HepG2 (cell line): ENCODE measurements at regions not wholly inside any gene's neighbourhood (a gene's known extent, or its start where the extent isn't known, plus 50 kb on each side); places are given as distances from the start of the nearest gene placed in this dataset.

ENCODE experiments used
- ATAC-seq: fragments of 200-7000 bp; cut with Tn5 transposase; 3 replicates; pipeline ENCODE4 v1.9.1; 2020; ENCODE audit warnings: mild to moderate bottlenecking, moderate library complexity
- BruUV-seq: library from RNA; stranded (reverse); fragments of 400-500 nt; replicated peaks from 2 replicates; lab custom pipeline; 2021; lab: Mats Ljungman, UMichigan
- CTCF ChIA-PET: fragments of 300-600 bp; formaldehyde crosslinking; extraction: SDS; loops from one replicate; lab custom pipeline; 2021; ENCODE audit warnings: low total read pairs, inconsistent platforms, low intra/inter-chr PET ratio; lab: Yijun Ruan, JAX
- POLR2A ChIA-PET: fragments of 350-600 bp; sonication (Branson Sonifier 250); formaldehyde crosslinking; loops from one replicate; lab custom pipeline; 2020; ENCODE audit warnings: antibody characterized with exemption, inconsistent platforms; lab: Yijun Ruan, JAX
- DNase-seq: peaks from one replicate; pipeline ENCODE4 v3.0.0-alpha.2; 2015; ENCODE audit warnings: low spot score
- FAIRE-seq: peaks from 3 replicates; lab custom pipeline; 2011; peaks lifted over from hg19 to GRCh38; lab: Jason Lieb, UNC
- H2AFZ ChIP-seq: one replicate; pipeline ENCODE4 v1.6.1; 2011; ENCODE audit warnings: low read length, inconsistent platforms
- H3K27ac ChIP-seq: fragments of 300-600 bp; 3 replicates; pipeline ENCODE4 v1.8.0; 2011; ENCODE audit warnings: mixed run types, mild to moderate bottlenecking, mixed read lengths, low read length, inconsistent platforms; ENCODE audit not compliant: insufficient read depth; ENCODE audit errors: extremely low read length
- H3K27me3 ChIP-seq, 2 experiments: fragments of 200-600 bp in 1 of 2; 2 replicates in 1 of 2; 3 replicates in 1 of 2; pipeline versions ENCODE4 v1.6.0 to v1.8.0; 2011; ENCODE audit warnings: low read length in 2 of 2, mild to moderate bottlenecking in 2 of 2, moderate library complexity in 2 of 2, inconsistent platforms in 1 of 2; ENCODE audit not compliant: insufficient read depth in 2 of 2, control insufficient read depth in 1 of 2
- H3K36me3 ChIP-seq, 2 experiments: fragments of 200-600 bp in 1 of 2; replicated peaks in 1 of 2; 2 replicates in 1 of 2; 3 replicates in 1 of 2; pipeline versions ENCODE4 v1.5.1 to v1.8.0; 2011; ENCODE audit warnings: low read length in 2 of 2, inconsistent platforms in 1 of 2; ENCODE audit not compliant: insufficient read depth in 2 of 2, control insufficient read depth in 1 of 2
- H3K4me1 ChIP-seq: 2 replicates; pipeline ENCODE4 v1.5.1; 2012; ENCODE audit warnings: low read length, inconsistent platforms; ENCODE audit not compliant: insufficient read depth
- H3K4me2 ChIP-seq: 2 replicates; pipeline ENCODE4 v1.6.0; 2011; ENCODE audit warnings: low read depth, low read length, inconsistent platforms
- H3K4me3 ChIP-seq, 3 experiments: fragments of 200-600 bp in 1 of 3; sonication (generic), shearing (Covaris generic) in 1 of 3; replicated peaks in 1 of 3; 2 replicates each; pipeline ENCODE4 v1.5.1; 2011 to 2016; ENCODE audit warnings: low read length in 3 of 3, inconsistent platforms in 2 of 3, low read depth in 2 of 3, mild to moderate bottlenecking in 2 of 3, control low read depth in 1 of 3, mixed read lengths in 1 of 3; ENCODE audit not compliant: insufficient read depth in 1 of 3
- H3K79me2 ChIP-seq: one replicate; pipeline ENCODE4 v1.6.1; 2011; ENCODE audit warnings: low read length, inconsistent platforms; ENCODE audit not compliant: insufficient read depth
- H3K9ac ChIP-seq: 2 replicates; pipeline ENCODE4 v1.6.0; 2011; ENCODE audit warnings: mild to moderate bottlenecking, low read depth, low read length, inconsistent platforms; ENCODE audit not compliant: insufficient read depth
- H3K9me3 ChIP-seq: 2 replicates; pipeline ENCODE4 v1.5.1; 2012; ENCODE audit warnings: mild to moderate bottlenecking, low read length
- H4K20me1 ChIP-seq: 2 replicates; pipeline ENCODE4 v1.6.0; 2011; ENCODE audit warnings: inconsistent platforms, mild to moderate bottlenecking, low read length, moderate library complexity; ENCODE audit not compliant: insufficient read depth
- CHCHD3 ChIP-seq: sonication (generic); formaldehyde crosslinking; IDR thresholded peaks from 2 replicates; pipeline ENCODE4 v1.8.0; 2022; ENCODE audit warnings: mild to moderate bottlenecking, missing genetic modification reagents, moderate library complexity
- KDM2A ChIP-seq: sonication (generic); formaldehyde crosslinking; IDR thresholded peaks from 2 replicates; pipeline ENCODE4 v1.4.0; 2020; ENCODE audit warnings: low read depth, missing genetic modification reagents, borderline replicate concordance
- MED1 ChIP-seq: sonication (generic); formaldehyde crosslinking; IDR thresholded peaks from 2 replicates; pipeline ENCODE4 v1.4.0; 2020; ENCODE audit warnings: missing genetic modification reagents
- MEIS1 ChIP-seq: sonication (generic); formaldehyde crosslinking; IDR thresholded peaks from 2 replicates; pipeline ENCODE4 v1.9.0; 2021; ENCODE audit warnings: mild to moderate bottlenecking, missing genetic modification reagents, moderate library complexity, borderline replicate concordance
- NR2C2 ChIP-seq: sonication (generic); formaldehyde crosslinking; IDR thresholded peaks from 2 replicates; pipeline ENCODE4 v1.4.0; 2020; ENCODE audit warnings: missing genetic modification reagents, mild to moderate bottlenecking, moderate library complexity, borderline replicate concordance
- PAF1 ChIP-seq: IDR thresholded peaks from 2 replicates; pipeline ENCODE4 v1.6.1; 2016; ENCODE audit warnings: missing genetic modification reagents, missing compliant biosample characterization
- PRPF4 ChIP-seq: fragments of 200-400 bp; formaldehyde crosslinking; IDR thresholded peaks from 2 replicates; pipeline ENCODE4 v1.6.1; 2016; ENCODE audit warnings: low read length, low read depth; ENCODE audit not compliant: poor library complexity, severe bottlenecking
- SOX13 ChIP-seq, 3 experiments: fragments of 450-650 bp in 1 of 3; sonication (generic) in 1 of 3; formaldehyde crosslinking in 1 of 3; IDR thresholded peaks in 2 of 3; conservative IDR thresholded peaks in 1 of 3; 2 replicates each; pipeline versions ENCODE4 v1.5.0 to v1.6.1; 2016 to 2020; ENCODE audit warnings: antibody characterized with exemption in 1 of 3, mild to moderate bottlenecking in 1 of 3, missing compliant biosample characterization in 1 of 3, missing genetic modification reagents in 1 of 3, moderate library complexity in 1 of 3
- ZMYM2 ChIP-seq: sonication (generic); formaldehyde crosslinking; IDR thresholded peaks from 2 replicates; pipeline ENCODE4 v1.8.0; 2022; ENCODE audit warnings: mild to moderate bottlenecking, missing genetic modification reagents
- ZNF160 ChIP-seq: sonication (generic); formaldehyde crosslinking; IDR thresholded peaks from 2 replicates; pipeline ENCODE4 v1.8.0; 2022; ENCODE audit warnings: mild to moderate bottlenecking, inconsistent platforms, missing genetic modification reagents
- WGBS: methylation state at CpG from one replicate; pipeline ENCODE4 v1.1.6; 2017; ENCODE audit warnings: low lambda C conversion rate; 5-methylcytosine and 5-hydroxymethylcytosine counted together
- in situ Hi-C: cut with HindIII; loops from 2 replicates; pipeline ENCODE4 v1.10.0; 2017; ENCODE audit warnings: low pct_unique_long_range_greater_than_20kb; ENCODE audit not compliant: extremely low pct_ligation_motif_present
- intact Hi-C: fragments of 100-400 bp; cut with micrococcal nuclease; formaldehyde crosslinking; loops from one replicate; pipeline ENCODE4 v1.10.0; 2022; ENCODE audit not compliant: unreplicated experiment
- TF ChIP-seq, protein P1 (sequence below): sonication (generic); formaldehyde crosslinking; IDR thresholded peaks from 2 replicates; pipeline ENCODE4 v1.9.0; 2021; ENCODE audit warnings: missing genetic modification reagents, borderline replicate concordance
- TF ChIP-seq, protein P2 (sequence below): sonication (generic); formaldehyde crosslinking; IDR thresholded peaks from 2 replicates; pipeline ENCODE4 v1.8.0; 2022; ENCODE audit warnings: low read depth, missing genetic modification reagents
- TF ChIP-seq, protein P3 (sequence below), 2 experiments: sonication (generic) in 1 of 2; formaldehyde crosslinking in 1 of 2; IDR thresholded peaks; 2 replicates each; pipeline versions ENCODE4 v1.6.1 to v1.9.0; 2014 to 2022; ENCODE audit warnings: antibody characterized with exemption in 1 of 2, borderline replicate concordance in 1 of 2, inconsistent platforms in 1 of 2, low read depth in 1 of 2, missing genetic modification reagents in 1 of 2

DNA sequence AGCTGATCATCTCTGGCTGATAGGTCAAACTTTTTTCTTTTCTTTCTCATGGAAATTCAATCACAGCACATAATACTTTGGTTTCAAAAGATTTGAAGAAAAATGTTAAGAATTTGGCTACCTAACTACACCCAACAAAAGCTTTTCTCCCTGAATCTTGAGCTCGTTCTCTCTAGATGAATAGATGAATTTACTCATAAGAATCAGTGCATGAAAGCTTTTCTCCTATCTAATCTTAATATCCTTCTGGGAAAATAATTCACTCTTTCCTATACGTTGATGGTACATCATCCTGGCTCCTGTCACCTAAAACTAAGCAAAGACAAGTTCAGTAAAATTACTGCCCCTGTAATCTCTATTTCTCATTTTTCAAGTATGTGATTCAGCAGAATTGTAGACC, 1479.1 kb downstream of the DPP10 start:
- no TSS peak for BruUV-seq
- TF ChIP-seq SOX13 (IDR thresholded peaks at IDR 0.05): no peak
- no peak for TF ChIP-seq SOX13 (CRISPR knock-in tag; conservative IDR thresholded peaks at IDR 0.05 in 1 of 2, IDR thresholded peaks at IDR 0.05 in 1 of 2)
- TF ChIP-seq, protein P1, sequence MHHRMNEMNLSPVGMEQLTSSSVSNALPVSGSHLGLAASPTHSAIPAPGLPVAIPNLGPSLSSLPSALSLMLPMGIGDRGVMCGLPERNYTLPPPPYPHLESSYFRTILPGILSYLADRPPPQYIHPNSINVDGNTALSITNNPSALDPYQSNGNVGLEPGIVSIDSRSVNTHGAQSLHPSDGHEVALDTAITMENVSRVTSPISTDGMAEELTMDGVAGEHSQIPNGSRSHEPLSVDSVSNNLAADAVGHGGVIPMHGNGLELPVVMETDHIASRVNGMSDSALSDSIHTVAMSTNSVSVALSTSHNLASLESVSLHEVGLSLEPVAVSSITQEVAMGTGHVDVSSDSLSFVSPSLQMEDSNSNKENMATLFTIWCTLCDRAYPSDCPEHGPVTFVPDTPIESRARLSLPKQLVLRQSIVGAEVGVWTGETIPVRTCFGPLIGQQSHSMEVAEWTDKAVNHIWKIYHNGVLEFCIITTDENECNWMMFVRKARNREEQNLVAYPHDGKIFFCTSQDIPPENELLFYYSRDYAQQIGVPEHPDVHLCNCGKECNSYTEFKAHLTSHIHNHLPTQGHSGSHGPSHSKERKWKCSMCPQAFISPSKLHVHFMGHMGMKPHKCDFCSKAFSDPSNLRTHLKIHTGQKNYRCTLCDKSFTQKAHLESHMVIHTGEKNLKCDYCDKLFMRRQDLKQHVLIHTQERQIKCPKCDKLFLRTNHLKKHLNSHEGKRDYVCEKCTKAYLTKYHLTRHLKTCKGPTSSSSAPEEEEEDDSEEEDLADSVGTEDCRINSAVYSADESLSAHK (CRISPR knock-in tag): no peak
- TF ChIP-seq NR2C2 (CRISPR knock-in tag): no peak
- TF ChIP-seq CHCHD3: no peak
- TF ChIP-seq MEIS1: no peak
- TF ChIP-seq, protein P2, sequence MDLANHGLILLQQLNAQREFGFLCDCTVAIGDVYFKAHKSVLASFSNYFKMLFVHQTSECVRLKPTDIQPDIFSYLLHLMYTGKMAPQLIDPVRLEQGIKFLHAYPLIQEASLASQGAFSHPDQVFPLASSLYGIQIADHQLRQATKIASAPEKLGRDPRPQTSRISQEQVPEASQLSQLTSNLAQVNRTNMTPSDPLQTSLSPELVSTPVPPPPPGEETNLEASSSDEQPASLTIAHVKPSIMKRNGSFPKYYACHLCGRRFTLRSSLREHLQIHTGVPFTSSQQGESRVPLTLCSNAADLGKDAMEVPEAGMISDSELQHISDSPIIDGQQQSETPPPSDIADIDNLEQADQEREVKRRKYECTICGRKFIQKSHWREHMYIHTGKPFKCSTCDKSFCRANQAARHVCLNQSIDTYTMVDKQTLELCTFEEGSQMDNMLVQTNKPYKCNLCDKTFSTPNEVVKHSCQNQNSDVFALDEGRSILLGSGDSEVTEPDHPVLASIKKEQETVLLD (CRISPR knock-in tag): no peak
- TF ChIP-seq PRPF4: no peak
- no peak for TF ChIP-seq KDM2A (CRISPR knock-in tag)
- no peak for TF ChIP-seq MED1 (CRISPR knock-in tag)
- TF ChIP-seq PAF1: no peak
- TF ChIP-seq ZNF160 (CRISPR knock-in tag): no peak
- TF ChIP-seq ZMYM2 (CRISPR knock-in tag): no peak
- TF ChIP-seq, protein P3, sequence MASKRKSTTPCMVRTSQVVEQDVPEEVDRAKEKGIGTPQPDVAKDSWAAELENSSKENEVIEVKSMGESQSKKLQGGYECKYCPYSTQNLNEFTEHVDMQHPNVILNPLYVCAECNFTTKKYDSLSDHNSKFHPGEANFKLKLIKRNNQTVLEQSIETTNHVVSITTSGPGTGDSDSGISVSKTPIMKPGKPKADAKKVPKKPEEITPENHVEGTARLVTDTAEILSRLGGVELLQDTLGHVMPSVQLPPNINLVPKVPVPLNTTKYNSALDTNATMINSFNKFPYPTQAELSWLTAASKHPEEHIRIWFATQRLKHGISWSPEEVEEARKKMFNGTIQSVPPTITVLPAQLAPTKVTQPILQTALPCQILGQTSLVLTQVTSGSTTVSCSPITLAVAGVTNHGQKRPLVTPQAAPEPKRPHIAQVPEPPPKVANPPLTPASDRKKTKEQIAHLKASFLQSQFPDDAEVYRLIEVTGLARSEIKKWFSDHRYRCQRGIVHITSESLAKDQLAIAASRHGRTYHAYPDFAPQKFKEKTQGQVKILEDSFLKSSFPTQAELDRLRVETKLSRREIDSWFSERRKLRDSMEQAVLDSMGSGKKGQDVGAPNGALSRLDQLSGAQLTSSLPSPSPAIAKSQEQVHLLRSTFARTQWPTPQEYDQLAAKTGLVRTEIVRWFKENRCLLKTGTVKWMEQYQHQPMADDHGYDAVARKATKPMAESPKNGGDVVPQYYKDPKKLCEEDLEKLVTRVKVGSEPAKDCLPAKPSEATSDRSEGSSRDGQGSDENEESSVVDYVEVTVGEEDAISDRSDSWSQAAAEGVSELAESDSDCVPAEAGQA (IDR thresholded peaks at IDR 0.05; ENCODE audit: low read depth): no peak
- TF ChIP-seq, protein P3 (CRISPR knock-in tag; IDR thresholded peaks at IDR 0.05; ENCODE audit: borderline replicate concordance): no peak

More for the DNA sequence above, 1479.1 kb downstream of the DPP10 start:
- H3K36me3 ChIP-seq: no peaks in the 10 kb centered on the region
- FAIRE-seq: no peak
- H3K9ac ChIP-seq: no peak overlapping the region
- WGBS: 1% methylated on average over 2 of the region's 2 CpGs
- POLR2A ChIA-PET: no interaction called here
- H3K9me3 ChIP-seq: peaks cover 90% of the 10 kb centered on the region
- CTCF ChIA-PET: no interaction called here
- no peak overlapping the region for H3K4me3 ChIP-seq
- no peaks in the 10 kb centered on the region for H3K27me3 ChIP-seq
- H3K79me2 ChIP-seq: no peaks in the 10 kb centered on the region
- no peak overlapping the region for H2AFZ ChIP-seq
- intact Hi-C loops: no loop called here
- no peak for DNase-seq
- no peak overlapping the region for H3K4me2 ChIP-seq
- in situ Hi-C loops: no loop called here
- H4K20me1 ChIP-seq: no peaks in the 10 kb centered on the region
- no peaks in the 10 kb centered on the region for H3K4me1 ChIP-seq
- no peak for ATAC-seq
- H3K27ac ChIP-seq: no peak overlapping the region
